ENCODE measurements at regions not wholly inside any gene's neighbourhood (a gene's known extent, or its start where the extent isn't known, plus 50 kb on each side); places are given as distances from the start of the nearest gene placed in this dataset.

DNA sequence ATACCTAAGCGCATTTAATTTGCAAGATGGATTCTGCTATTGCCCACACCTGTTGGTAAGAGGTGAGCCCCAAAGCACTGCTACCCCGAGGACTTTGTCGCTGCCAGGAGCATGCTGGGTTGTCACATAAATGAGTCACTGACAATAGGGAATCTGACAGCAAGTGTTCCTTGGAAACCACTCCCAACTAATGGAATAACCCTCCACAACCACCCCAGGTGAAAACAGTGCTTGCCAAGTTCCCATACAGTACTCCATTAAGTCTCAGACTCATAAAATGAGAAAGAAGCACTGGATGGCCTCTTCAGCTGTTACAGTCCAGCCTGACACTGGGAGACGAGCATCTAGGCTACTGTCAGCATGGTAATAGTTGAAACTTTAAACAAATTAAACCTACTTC, 108.6 kb downstream of the EFNB2 start:
- H4K91ac ChIP-seq (replicated peaks; ENCODE audit: insufficient read length, low read length): no peak overlapping the region
- ChIA-PET POLR2A (ENCODE audit: partially characterized antibody) (no interaction called here), CTCF (ENCODE audit: partially characterized antibody) (no interaction called here)
- H2BK120ac ChIP-seq (replicated peaks; ENCODE audit: low read depth, low read length): no peak overlapping the region
- H2BK12ac ChIP-seq (ENCODE audit: low read depth, low read length): no peak overlapping the region
- H2AK5ac ChIP-seq (ENCODE audit: low read depth, low read length): no peak overlapping the region
- no peak overlapping the region for H3K9ac ChIP-seq (replicated peaks in 1 of 4; ENCODE audit: extremely low read depth in 1 of 4, low read depth in 3 of 4, low read length in 3 of 4)
- H2BK15ac ChIP-seq (ENCODE audit: low read length): no peak overlapping the region
- H3K4me1 ChIP-seq (replicated peaks in 1 of 4; ENCODE audit: control insufficient read depth in 3 of 4, insufficient read depth in 4 of 4, low read length in 3 of 4): peaks cover 0 to 8% (median 5%) of the 10 kb centered on the region in 4 experiments; a peak in 4 of 7 replicates
- no peaks in the 10 kb centered on the region for H3K79me2 ChIP-seq (ENCODE audit: control insufficient read depth in 1 of 2, insufficient read depth in 2 of 2, low read length in 2 of 2)
- H3K18ac ChIP-seq (ENCODE audit: extremely low read depth, low read length): no peak overlapping the region
- H3K14ac ChIP-seq (ENCODE audit: insufficient read length): no peak overlapping the region
- H3K4ac ChIP-seq (replicated peaks; ENCODE audit: insufficient read length, low read depth, low read length): no peak overlapping the region
- H3K4me2 ChIP-seq (ENCODE audit: insufficient read depth in 1 of 2, low read depth in 2 of 2, low read length in 2 of 2): no peak overlapping the region
- no peaks in the 10 kb centered on the region for H3K79me1 ChIP-seq (ENCODE audit: low read depth, low read length)
- TF ChIP-seq EZH2 (IDR thresholded peaks at IDR 0.05; ENCODE audit: low read depth, low read length, severe bottlenecking) (no peak), PHF8 (conservative IDR thresholded peaks at IDR 0.05; ENCODE audit: low read depth, low read length) (no peak), YY1 (IDR thresholded peaks at IDR 0.05; ENCODE audit: low read depth, low read length) (no peak), SIN3A (conservative IDR thresholded peaks at IDR 0.05 in 1 of 2, IDR thresholded peaks at IDR 0.05 in 1 of 2; ENCODE audit: low read depth in 1 of 2, low read length in 2 of 2) (no peak), SIX5 (IDR thresholded peaks at IDR 0.05; ENCODE audit: low read depth, low read length) (no peak), ZNF274 (IDR thresholded peaks at IDR 0.05; ENCODE audit: borderline replicate concordance, extremely low read depth, low read length) (no peak), SP2 (IDR thresholded peaks at IDR 0.05; ENCODE audit: low read length) (no peak), SUZ12 (IDR thresholded peaks at IDR 0.05; ENCODE audit: low read length) (no peak), RAD21 (IDR thresholded peaks at IDR 0.05 in 1 of 2, conservative IDR thresholded peaks at IDR 0.05 in 1 of 2; ENCODE audit: low read depth in 2 of 2, low read length in 2 of 2) (no peak), CBX8 (IDR thresholded peaks at IDR 0.05; ENCODE audit: borderline replicate concordance, low read depth, low read length) (no peak), CBX5 (IDR thresholded peaks at IDR 0.05; ENCODE audit: low read depth, low read length) (no peak), POLR2AphosphoS5 (IDR thresholded peaks at IDR 0.05; ENCODE audit: low read depth, low read length) (no peak)
- TF ChIP-seq, protein P1, sequence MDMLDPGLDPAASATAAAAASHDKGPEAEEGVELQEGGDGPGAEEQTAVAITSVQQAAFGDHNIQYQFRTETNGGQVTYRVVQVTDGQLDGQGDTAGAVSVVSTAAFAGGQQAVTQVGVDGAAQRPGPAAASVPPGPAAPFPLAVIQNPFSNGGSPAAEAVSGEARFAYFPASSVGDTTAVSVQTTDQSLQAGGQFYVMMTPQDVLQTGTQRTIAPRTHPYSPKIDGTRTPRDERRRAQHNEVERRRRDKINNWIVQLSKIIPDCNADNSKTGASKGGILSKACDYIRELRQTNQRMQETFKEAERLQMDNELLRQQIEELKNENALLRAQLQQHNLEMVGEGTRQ (IDR thresholded peaks at IDR 0.05; ENCODE audit: low read length): no peak
- no peak overlapping the region for H3K27ac ChIP-seq (ENCODE audit: low read depth, low read length)
- FAIRE-seq: no peak
- H4K20me1 ChIP-seq (replicated peaks in 1 of 2; ENCODE audit: control insufficient read depth in 1 of 2, insufficient read depth in 2 of 2, low read length in 2 of 2): no peaks in the 10 kb centered on the region
- H3K23me2 ChIP-seq (ENCODE audit: low read depth, low read length): no peaks in the 10 kb centered on the region
- H3K9me3 ChIP-seq (ENCODE audit: insufficient read depth in 2 of 2, low read depth in 1 of 2, low read length in 1 of 2): no peaks in the 10 kb centered on the region
- no peak overlapping the region for H4K5ac ChIP-seq (ENCODE audit: insufficient read length, low read depth, low read length)
- no peaks in the 10 kb centered on the region for H3K36me3 ChIP-seq (ENCODE audit: control insufficient read depth in 2 of 4, insufficient read depth in 4 of 4, low read length in 3 of 4)
- H4K8ac ChIP-seq (ENCODE audit: extremely low read depth, insufficient read depth, low read length): no peak overlapping the region
- no peak overlapping the region for H2AFZ ChIP-seq (ENCODE audit: low read length)
- no peaks in the 10 kb centered on the region for H3K27me3 ChIP-seq (replicated peaks in 1 of 4; ENCODE audit: control insufficient read depth in 3 of 4, extremely low read depth in 1 of 4, insufficient read depth in 3 of 4, low read length in 3 of 4)
- no peak overlapping the region for H3K23ac ChIP-seq (ENCODE audit: insufficient read length)
- no peak overlapping the region for H3K4me3 ChIP-seq (ENCODE audit: extremely low read depth in 1 of 4, insufficient read depth in 2 of 4, low read depth in 3 of 4, low read length in 4 of 4)
- no peak overlapping the region for H2BK5ac ChIP-seq (ENCODE audit: low read depth, low read length)
- 95% methylated on average over 4 of the region's 4 CpGs; no CpG with 5 or more reads in 1 of the 2 experiments for WGBS, 2 experiments (ENCODE audit: extremely low coverage in 1 of 2, insufficient coverage in 1 of 2, insufficient read length in 1 of 2, insufficient replicate concordance in 2 of 2, low coverage in 1 of 2, low lambda C conversion rate in 2 of 2, missing lambda C conversion rate in 1 of 2)
- DNase-seq (ENCODE audit: low read depth in 1 of 2, low spot score in 2 of 2): no peak
- no peak overlapping the region for H3K56ac ChIP-seq (replicated peaks; ENCODE audit: insufficient read length, low read depth, low read length)
- H2BK20ac ChIP-seq (ENCODE audit: low read length): no peak overlapping the region
